ENCODE measurements at regions not wholly inside any gene's neighbourhood (a gene's known extent, or its start where the extent isn't known, plus 50 kb on each side); places are given as distances from the start of the nearest gene placed in this dataset.

GRCh38 chr2:104236491-104236890 lies 617.4 kb upstream of the POU3F3 start:
- no peak overlapping the region for H3K4me3 ChIP-seq
- no peak for DNase-seq (ENCODE audit: low spot score in 2 of 2)
- peaks cover 7 to 13% of the 10 kb centered on the region in 2 donors for H3K9me3 ChIP-seq
- H3K4me1 ChIP-seq: no peaks in the 10 kb centered on the region
- no peaks in the 10 kb centered on the region for H3K27me3 ChIP-seq
- intact Hi-C loops (cut with DNase I; ENCODE audit: low total_unique reads): no loop called here
- H3K36me3 ChIP-seq: no peaks in the 10 kb centered on the region
- H3K27ac ChIP-seq: no peak overlapping the region
- TF ChIP-seq CTCF (IDR thresholded peaks at IDR 0.05) (no peak), POLR2AphosphoS5 (IDR thresholded peaks at IDR 0.05) (no peak), POLR2A (IDR thresholded peaks at IDR 0.05) (no peak)

GRCh38 chr2:104240984-104241383 lies 612.9 kb upstream of the POU3F3 start:
- Histone ChIP-seq H3K4me1 (no peaks in the 10 kb centered on the region), H3K4me3 (no peak overlapping the region), H3K9me3 (peaks cover 7 to 41% of the 10 kb centered on the region in 2 donors), H3K27ac (no peak overlapping the region), H3K27me3 (no peaks in the 10 kb centered on the region), H3K36me3 (no peaks in the 10 kb centered on the region)
- intact Hi-C loops (cut with DNase I; ENCODE audit: low total_unique reads): no loop called here
- DNase-seq (ENCODE audit: low spot score in 2 of 2): no peak
- TF ChIP-seq POLR2A (IDR thresholded peaks at IDR 0.05): no peak
- TF ChIP-seq POLR2AphosphoS5 (IDR thresholded peaks at IDR 0.05): no peak
- no peak for TF ChIP-seq CTCF (IDR thresholded peaks at IDR 0.05)

GRCh38 chr2:104249629-104250028 lies 604.3 kb upstream of the POU3F3 start:
- Histone ChIP-seq H3K9me3 (peaks cover 0 to 1% of the 10 kb centered on the region in 2 donors), H3K27ac (no peak overlapping the region), H3K27me3 (no peaks in the 10 kb centered on the region), H3K4me1 (no peaks in the 10 kb centered on the region), H3K4me3 (no peak overlapping the region), H3K36me3 (no peaks in the 10 kb centered on the region)
- TF ChIP-seq POLR2AphosphoS5 (IDR thresholded peaks at IDR 0.05): no peak
- TF ChIP-seq POLR2A (IDR thresholded peaks at IDR 0.05): no peak
- no peak for TF ChIP-seq CTCF (IDR thresholded peaks at IDR 0.05)
- intact Hi-C loops (cut with DNase I; ENCODE audit: low total_unique reads): no loop called here
- no peak for DNase-seq (ENCODE audit: low spot score in 2 of 2)

- H3K36me3 ChIP-seq: no peaks in the 10 kb centered on the region
- H3K9me3 ChIP-seq: no peaks in the 10 kb centered on the region
- no peaks in the 10 kb centered on the region for H3K4me1 ChIP-seq
- TF ChIP-seq POLR2AphosphoS5 (IDR thresholded peaks at IDR 0.05) (no peak), CTCF (IDR thresholded peaks at IDR 0.05) (no peak)
- no peak for DNase-seq (ENCODE audit: low spot score in 2 of 2)
- no peak overlapping the region for H3K4me3 ChIP-seq
- no peaks in the 10 kb centered on the region for H3K27me3 ChIP-seq
- intact Hi-C loops (cut with DNase I; ENCODE audit: low total_unique reads): no loop called here
- no peak overlapping the region for H3K27ac ChIP-seq
These were observed 603.3 kb upstream of the POU3F3 start for GRCh38 chr2:104250635-104251034.

- no peak for DNase-seq (ENCODE audit: low spot score in 2 of 2)
- Histone ChIP-seq H3K27ac (no peak overlapping the region), H3K27me3 (no peaks in the 10 kb centered on the region), H3K4me1 (no peaks in the 10 kb centered on the region), H3K4me3 (no peak overlapping the region), H3K36me3 (no peaks in the 10 kb centered on the region), H3K9me3 (peaks cover 0 to 11% of the 10 kb centered on the region in 2 donors)
- intact Hi-C loops (cut with DNase I; ENCODE audit: low total_unique reads): no loop called here
- TF ChIP-seq CTCF (IDR thresholded peaks at IDR 0.05) (no peak), POLR2A (IDR thresholded peaks at IDR 0.05) (no peak), POLR2AphosphoS5 (IDR thresholded peaks at IDR 0.05) (no peak)
These were observed 599.9 kb upstream of the POU3F3 start for GRCh38 chr2:104254017-104254416.
